ENCODE measurements at regions not wholly inside any gene's neighbourhood (a gene's known extent, or its start where the extent isn't known, plus 50 kb on each side); places are given as distances from the start of the nearest gene placed in this dataset.
"Not testable (repeated sequence)": the region's sequence is repeated elsewhere in the genome, so short reads cannot be mapped to it uniquely, and the experiment has no call there.

GRCh38 chr7:106345421-106346166, 60.8 kb upstream of the NAMPT start:
- TF ChIP-seq POLR2A (IDR thresholded peaks at IDR 0.05; ENCODE audit: low read length) (no peak), GATA1 (IDR thresholded peaks at IDR 0.05; ENCODE audit: low read depth, low read length) (no peak)
- no peak for DNase-seq

- DNase-seq = no peak
- TF ChIP-seq GATA1 (IDR thresholded peaks at IDR 0.05; ENCODE audit: low read depth, low read length) = no peak
- TF ChIP-seq POLR2A (IDR thresholded peaks at IDR 0.05; ENCODE audit: low read length) = no peak
Observed at GRCh38 chr7:106344861-106345260, 60.1 kb upstream of the NAMPT start.

- no peak for DNase-seq
- TF ChIP-seq POLR2A (IDR thresholded peaks at IDR 0.05; ENCODE audit: low read length) (no peak), GATA1 (IDR thresholded peaks at IDR 0.05; ENCODE audit: low read depth, low read length) (no peak)
Observed at GRCh38 chr7:106344211-106344610, 59.4 kb upstream of the NAMPT start.

- not testable (repeated sequence) for DNase-seq
Observed at GRCh38 chr7:106342049-106342448, 57.3 kb upstream of the NAMPT start.

GRCh38 chr7:106340247-106340596, 55.4 kb upstream of the NAMPT start:
- DNase-seq = not testable (repeated sequence)

GRCh38 chr7:106339513-106340246, 54.9 kb upstream of the NAMPT start:
- no peak for TF ChIP-seq GATA1 (IDR thresholded peaks at IDR 0.05; ENCODE audit: low read depth, low read length)
- no peak for TF ChIP-seq POLR2A (IDR thresholded peaks at IDR 0.05; ENCODE audit: low read length)

GRCh38 chr7:106337754-106338153, 53.0 kb upstream of the NAMPT start:
- no peak for DNase-seq
- TF ChIP-seq GATA1 (IDR thresholded peaks at IDR 0.05; ENCODE audit: low read depth, low read length) (no peak), POLR2A (IDR thresholded peaks at IDR 0.05; ENCODE audit: low read length) (no peak)

More at GRCh38 chr7:106339513-106340246, 54.9 kb upstream of the NAMPT start:
- no peak for DNase-seq

- no peak for DNase-seq
- no peak for TF ChIP-seq POLR2A (IDR thresholded peaks at IDR 0.05; ENCODE audit: low read length)
- TF ChIP-seq GATA1 (IDR thresholded peaks at IDR 0.05; ENCODE audit: low read depth, low read length) = no peak
Observed at GRCh38 chr7:106335814-106336213, 51.0 kb upstream of the NAMPT start.

All from erythroblast (primary cell).